GM10248 (cell line): ENCODE measurements at regions not wholly inside any gene's neighbourhood (a gene's known extent, or its start where the extent isn't known, plus 50 kb on each side); places are given as distances from the start of the nearest gene placed in this dataset.

Experiments
- CTCF ChIA-PET: fragments of 300-600 bp; sonication (Branson Sonifier 250); formaldehyde crosslinking; extraction: SDS; loops from one replicate; lab custom pipeline; 2021; ENCODE audit warnings: antibody characterized with exemption; lab: Yijun Ruan, JAX
- POLR2A ChIA-PET: fragments of 350-650 bp; sonication (Branson Sonifier 250); formaldehyde crosslinking; extraction: SDS; loops from one replicate; lab custom pipeline; 2020; ENCODE audit warnings: antibody characterized with exemption; lab: Yijun Ruan, JAX
- DNase-seq: peaks from one replicate; pipeline ENCODE4 v3.0.0; 2012; ENCODE audit errors: extremely low spot score
- TF ChIP-seq, protein P1 (sequence below): IDR thresholded peaks from 2 replicates; pipeline ENCODE4 v1.5.1; 2012; ENCODE audit warnings: mild to moderate bottlenecking, low read depth; ENCODE audit errors: extremely low read depth, missing control alignments, control extremely low read depth

DNA sequence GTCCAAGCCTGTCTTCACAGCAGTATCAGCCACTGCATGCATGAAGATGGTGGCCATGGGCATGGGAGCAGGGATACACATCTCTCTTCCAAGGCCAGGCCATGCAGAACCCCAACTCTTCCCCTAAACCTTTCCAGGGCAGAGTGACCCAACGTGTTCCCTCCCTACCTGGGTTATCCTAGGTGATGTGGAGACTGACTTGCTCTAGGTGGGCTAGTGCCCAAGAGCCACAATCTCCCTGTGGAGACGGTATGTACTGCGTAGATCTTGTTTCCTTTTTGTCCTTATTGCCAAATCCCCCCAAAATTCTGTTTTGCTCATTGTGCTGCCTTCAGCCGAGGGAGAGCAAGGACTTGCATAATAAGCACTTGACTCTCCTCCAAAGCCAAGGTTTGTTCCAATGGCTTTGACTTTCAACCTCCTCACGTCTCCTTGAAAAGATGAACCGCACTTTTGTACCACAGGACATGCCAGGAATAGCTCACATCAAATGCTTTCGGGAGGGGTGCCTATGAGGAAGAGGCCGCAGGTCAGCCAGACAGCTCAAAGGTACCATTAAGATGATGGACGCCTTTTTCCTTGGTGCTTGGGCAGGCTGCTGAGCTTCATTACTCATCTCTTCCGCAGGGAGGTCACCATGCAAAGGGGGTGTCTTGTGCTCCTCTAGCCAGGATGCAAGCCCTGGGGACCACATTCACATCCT is 76.2 kb upstream of the GLI2 start:
- POLR2A ChIA-PET: no interaction called here
- TF ChIP-seq, protein P1, sequence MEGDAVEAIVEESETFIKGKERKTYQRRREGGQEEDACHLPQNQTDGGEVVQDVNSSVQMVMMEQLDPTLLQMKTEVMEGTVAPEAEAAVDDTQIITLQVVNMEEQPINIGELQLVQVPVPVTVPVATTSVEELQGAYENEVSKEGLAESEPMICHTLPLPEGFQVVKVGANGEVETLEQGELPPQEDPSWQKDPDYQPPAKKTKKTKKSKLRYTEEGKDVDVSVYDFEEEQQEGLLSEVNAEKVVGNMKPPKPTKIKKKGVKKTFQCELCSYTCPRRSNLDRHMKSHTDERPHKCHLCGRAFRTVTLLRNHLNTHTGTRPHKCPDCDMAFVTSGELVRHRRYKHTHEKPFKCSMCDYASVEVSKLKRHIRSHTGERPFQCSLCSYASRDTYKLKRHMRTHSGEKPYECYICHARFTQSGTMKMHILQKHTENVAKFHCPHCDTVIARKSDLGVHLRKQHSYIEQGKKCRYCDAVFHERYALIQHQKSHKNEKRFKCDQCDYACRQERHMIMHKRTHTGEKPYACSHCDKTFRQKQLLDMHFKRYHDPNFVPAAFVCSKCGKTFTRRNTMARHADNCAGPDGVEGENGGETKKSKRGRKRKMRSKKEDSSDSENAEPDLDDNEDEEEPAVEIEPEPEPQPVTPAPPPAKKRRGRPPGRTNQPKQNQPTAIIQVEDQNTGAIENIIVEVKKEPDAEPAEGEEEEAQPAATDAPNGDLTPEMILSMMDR: no peak
- DNase-seq: no peak
- CTCF ChIA-PET: no interaction called here

DNA sequence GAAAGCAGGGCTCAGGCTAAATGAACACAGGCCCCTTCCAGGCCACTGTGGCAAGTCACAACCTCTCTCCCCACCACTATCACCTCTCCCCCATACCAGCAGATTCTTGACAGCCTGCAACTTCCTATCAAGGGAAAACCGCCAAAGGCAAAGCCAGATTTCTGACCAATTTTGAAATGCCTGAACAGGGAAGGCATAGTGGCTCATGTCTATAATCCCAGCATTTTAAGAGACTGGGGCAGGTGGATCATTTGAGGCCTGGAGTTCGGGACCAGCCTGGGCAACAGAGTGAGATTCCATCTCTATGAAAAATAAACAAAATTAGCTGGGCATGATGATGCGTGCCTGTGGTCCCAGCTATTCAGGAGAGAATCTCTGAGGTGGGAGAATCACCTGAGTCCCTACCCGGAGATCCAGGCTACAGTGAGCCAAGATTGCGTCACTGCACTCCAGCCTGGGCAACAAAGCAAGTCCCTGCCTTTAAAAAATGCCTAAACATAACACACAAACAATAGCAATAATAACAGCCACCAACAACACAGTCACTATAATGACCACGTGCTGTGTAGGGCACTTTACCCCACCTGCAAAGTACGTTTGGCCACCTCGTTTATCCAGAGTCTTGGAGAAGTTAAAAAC is 75.5 kb upstream of the GLI2 start:
- TF ChIP-seq, protein P1: no peak
- DNase-seq: no peak
- ChIA-PET POLR2A (no interaction called here), CTCF (no interaction called here)

DNA sequence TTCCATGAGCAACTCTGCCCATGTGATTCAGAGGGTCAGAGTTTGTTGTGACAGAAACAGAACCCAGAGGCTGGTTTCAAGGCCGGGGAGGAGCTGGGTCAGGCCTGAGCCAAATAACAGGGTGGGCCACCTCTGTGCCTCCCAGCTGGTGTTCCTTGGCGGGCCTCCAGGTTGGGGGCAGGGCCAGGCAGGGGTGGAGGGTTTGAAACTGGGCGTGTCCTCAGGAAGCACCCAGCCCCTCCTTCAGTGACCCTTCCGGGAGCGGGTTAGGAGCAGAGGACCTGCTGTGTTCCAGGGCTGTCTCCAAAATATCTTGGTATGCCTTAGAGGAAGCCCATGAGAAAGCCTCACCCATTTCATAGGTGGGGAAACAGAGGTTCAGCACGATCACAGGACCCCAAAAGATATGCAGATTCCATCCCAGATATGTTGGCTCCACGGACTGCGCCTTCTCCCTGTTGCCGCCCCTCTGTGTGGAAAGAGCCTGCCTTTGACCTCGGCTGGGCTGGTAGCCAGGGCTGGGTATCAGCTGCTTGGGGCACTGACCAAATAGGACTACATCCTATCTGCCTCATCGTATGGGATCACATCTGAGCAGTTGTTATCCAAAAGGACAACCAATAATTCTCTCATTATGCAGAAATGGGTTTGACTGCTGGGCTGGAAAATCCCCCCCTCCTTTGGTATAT is 74.8 kb upstream of the GLI2 start:
- no peak for DNase-seq
- TF ChIP-seq, protein P1: no peak
- ChIA-PET POLR2A (no interaction called here), CTCF (no interaction called here)

GRCh38 chr2:120661551-120661950 is 74.1 kb upstream of the GLI2 start:
- ChIA-PET POLR2A (no interaction called here), CTCF (no interaction called here)
- DNase-seq: no peak
- TF ChIP-seq, protein P1: no peak

- POLR2A ChIA-PET: no interaction called here
- no peak for DNase-seq
- CTCF ChIA-PET: no interaction called here
- TF ChIP-seq, protein P1: no peak
Observed at GRCh38 chr2:120662046-120662445, 73.6 kb upstream of the GLI2 start.

- TF ChIP-seq, protein P1: no peak
- POLR2A ChIA-PET: no interaction called here
- no peak for DNase-seq
- CTCF ChIA-PET: no interaction called here
Observed at GRCh38 chr2:120662746-120663145, 72.9 kb upstream of the GLI2 start.
